Inflammatory macrophage treated with lipopolysaccharide for 4 hours (primary cell): ENCODE measurements at regions not wholly inside any gene's neighbourhood (a gene's known extent, or its start where the extent isn't known, plus 50 kb on each side); places are given as distances from the start of the nearest gene placed in this dataset.

Experiments
- DNase-seq: peaks from one replicate; pipeline ENCODE4 v3.0.0-alpha.2; 2020

- no peak for DNase-seq
Measured at GRCh38 chr5:89445106-89445745, 562.2 kb upstream of the MEF2C start.

GRCh38 chr5:89444088-89444487 lies 561.1 kb upstream of the MEF2C start:
- peak; percentile 41 for DNase-seq

GRCh38 chr5:89443508-89443907 lies 560.5 kb upstream of the MEF2C start:
- DNase-seq = no peak

GRCh38 chr5:89441965-89442364 lies 559.0 kb upstream of the MEF2C start:
- no peak for DNase-seq

GRCh38 chr5:89440670-89441069 lies 557.7 kb upstream of the MEF2C start:
- DNase-seq = no peak

- no peak for DNase-seq
Measured at GRCh38 chr5:89437450-89438435, 554.8 kb upstream of the MEF2C start.

GRCh38 chr5:89436464-89436863 lies 553.5 kb upstream of the MEF2C start:
- DNase-seq = no peak

GRCh38 chr5:89435347-89435746 lies 552.4 kb upstream of the MEF2C start:
- no peak for DNase-seq

- no peak for DNase-seq
Measured at GRCh38 chr5:89428624-89429023, 545.6 kb upstream of the MEF2C start.

- DNase-seq = no peak
Measured at GRCh38 chr5:89425062-89425461, 542.1 kb upstream of the MEF2C start.

- DNase-seq = peak; percentile 79
Measured at GRCh38 chr5:89421035-89421434, 538.1 kb upstream of the MEF2C start.

- DNase-seq = peak; percentile 83
Measured at GRCh38 chr5:89418407-89419085, 535.6 kb upstream of the MEF2C start.

- no peak for DNase-seq
Measured at GRCh38 chr5:89417990-89418389, 535.0 kb upstream of the MEF2C start.

- DNase-seq = no peak
Measured at GRCh38 chr5:89417515-89417914, 534.5 kb upstream of the MEF2C start.

GRCh38 chr5:89411891-89412290 lies 528.9 kb upstream of the MEF2C start:
- DNase-seq = no peak

GRCh38 chr5:89407054-89407453 lies 524.1 kb upstream of the MEF2C start:
- no peak for DNase-seq

GRCh38 chr5:89401659-89402058 lies 518.7 kb upstream of the MEF2C start:
- no peak for DNase-seq

- no peak for DNase-seq
Measured at GRCh38 chr5:89401012-89401411, 518.0 kb upstream of the MEF2C start.

GRCh38 chr5:89399548-89399947 lies 516.6 kb upstream of the MEF2C start:
- DNase-seq = peak; percentile 93

GRCh38 chr5:89397096-89397495 lies 514.1 kb upstream of the MEF2C start:
- peak; percentile 89 for DNase-seq

GRCh38 chr5:89396278-89396954 lies 513.4 kb upstream of the MEF2C start:
- DNase-seq = peak; percentile 91

GRCh38 chr5:89395111-89395510 lies 512.1 kb upstream of the MEF2C start:
- no peak for DNase-seq

GRCh38 chr5:89388872-89389271 lies 505.9 kb upstream of the MEF2C start:
- no peak for DNase-seq
